HFFc6 (cell line): ENCODE measurements at regions not wholly inside any gene's neighbourhood (a gene's known extent, or its start where the extent isn't known, plus 50 kb on each side); places are given as distances from the start of the nearest gene placed in this dataset.

Experiments used
- DNase-seq: peaks from one replicate; pipeline ENCODE4 v3.0.0-alpha.2; 2018
- H3K27ac Mint-ChIP-seq: 2 replicates; pipeline ENCODE4 v1.8.0; 2020; ENCODE audit warnings: mild to moderate bottlenecking, mixed read lengths
- H3K27me3 Mint-ChIP-seq: 2 replicates; pipeline ENCODE4 v1.8.0; 2021; ENCODE audit warnings: mild to moderate bottlenecking, moderate library complexity, mixed read lengths; ENCODE audit not compliant: insufficient read depth
- H3K36me3 Mint-ChIP-seq: 2 replicates; pipeline ENCODE4 v1.8.0; 2021; ENCODE audit warnings: low read depth, mixed read lengths
- H3K4me1 Mint-ChIP-seq: 2 replicates; pipeline ENCODE4 v1.8.0; 2020; ENCODE audit warnings: low read depth, mixed read lengths
- H3K4me3 Mint-ChIP-seq: 2 replicates; pipeline ENCODE4 v1.8.0; 2020; ENCODE audit warnings: mild to moderate bottlenecking, moderate library complexity, mixed read lengths
- H3K9me3 Mint-ChIP-seq: 2 replicates; pipeline ENCODE4 v1.8.0; 2020; ENCODE audit warnings: mild to moderate bottlenecking, mixed read lengths
- TF ChIP-seq, protein P1 (sequence below): fragments of 200-600 bp; sonication (generic); IDR thresholded peaks from 2 replicates; pipeline ENCODE4 v1.5.0; 2021; ENCODE audit warnings: antibody characterized with exemption, mild to moderate bottlenecking

DNA sequence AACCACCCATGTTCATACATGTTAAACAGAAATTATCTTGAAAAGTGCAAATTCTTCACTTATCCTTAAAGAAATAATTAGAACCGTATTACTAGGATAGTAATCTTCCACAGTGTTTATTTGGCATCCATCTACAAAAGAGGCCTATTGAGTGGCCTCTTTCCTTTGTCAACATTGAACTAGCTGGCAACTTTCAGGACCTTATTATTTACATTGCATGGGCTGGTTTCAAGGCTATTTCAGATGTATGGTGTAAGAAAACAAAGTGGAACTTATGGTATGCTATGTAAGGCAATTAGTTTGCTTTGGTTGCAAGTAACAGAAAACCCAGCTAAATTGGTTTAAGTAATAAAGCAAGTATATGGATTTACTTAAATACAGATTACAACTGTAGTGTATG, 324.6 kb downstream of the RBM43 start:
- Mint-ChIP-seq H3K36me3 (no peaks in the 10 kb centered on the region), H3K27ac (no peak overlapping the region), H3K4me1 (peaks cover 23% of the 10 kb centered on the region), H3K4me3 (no peak overlapping the region), H3K27me3 (no peaks in the 10 kb centered on the region; the same call in 1 of the 2 replicates), H3K9me3 (no peaks in the 10 kb centered on the region)
- DNase-seq, result no peak
- TF ChIP-seq, protein P1, sequence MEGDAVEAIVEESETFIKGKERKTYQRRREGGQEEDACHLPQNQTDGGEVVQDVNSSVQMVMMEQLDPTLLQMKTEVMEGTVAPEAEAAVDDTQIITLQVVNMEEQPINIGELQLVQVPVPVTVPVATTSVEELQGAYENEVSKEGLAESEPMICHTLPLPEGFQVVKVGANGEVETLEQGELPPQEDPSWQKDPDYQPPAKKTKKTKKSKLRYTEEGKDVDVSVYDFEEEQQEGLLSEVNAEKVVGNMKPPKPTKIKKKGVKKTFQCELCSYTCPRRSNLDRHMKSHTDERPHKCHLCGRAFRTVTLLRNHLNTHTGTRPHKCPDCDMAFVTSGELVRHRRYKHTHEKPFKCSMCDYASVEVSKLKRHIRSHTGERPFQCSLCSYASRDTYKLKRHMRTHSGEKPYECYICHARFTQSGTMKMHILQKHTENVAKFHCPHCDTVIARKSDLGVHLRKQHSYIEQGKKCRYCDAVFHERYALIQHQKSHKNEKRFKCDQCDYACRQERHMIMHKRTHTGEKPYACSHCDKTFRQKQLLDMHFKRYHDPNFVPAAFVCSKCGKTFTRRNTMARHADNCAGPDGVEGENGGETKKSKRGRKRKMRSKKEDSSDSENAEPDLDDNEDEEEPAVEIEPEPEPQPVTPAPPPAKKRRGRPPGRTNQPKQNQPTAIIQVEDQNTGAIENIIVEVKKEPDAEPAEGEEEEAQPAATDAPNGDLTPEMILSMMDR, result no peak

DNA sequence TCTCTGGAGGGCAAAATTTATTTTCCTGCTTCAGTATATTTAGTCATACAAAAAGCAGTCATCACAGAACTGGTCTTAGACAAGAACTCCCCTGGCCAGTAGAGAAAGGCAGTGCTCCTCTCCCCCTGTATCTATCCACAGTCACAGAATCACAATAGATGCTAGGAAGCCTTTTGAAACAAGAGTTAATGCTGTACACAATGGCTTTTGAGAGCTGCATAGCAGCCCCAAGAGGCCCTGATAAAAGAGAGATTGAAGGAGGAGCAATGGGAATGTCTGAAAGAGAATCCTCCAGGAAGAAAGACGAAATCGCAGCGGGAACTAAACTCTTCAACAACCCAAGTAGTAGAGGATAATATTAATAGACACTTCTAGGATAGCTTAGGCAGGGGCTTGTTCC, 330.2 kb downstream of the RBM43 start:
- H3K27me3 Mint-ChIP-seq, result no peaks in the 10 kb centered on the region; the same call in 1 of the 2 replicates
- no peaks in the 10 kb centered on the region for H3K36me3 Mint-ChIP-seq
- no peaks in the 10 kb centered on the region for H3K4me1 Mint-ChIP-seq
- H3K4me3 Mint-ChIP-seq, result no peak overlapping the region
- H3K27ac Mint-ChIP-seq, result no peak overlapping the region
- no peak for DNase-seq
- TF ChIP-seq, protein P1, result no peak
- no peaks in the 10 kb centered on the region for H3K9me3 Mint-ChIP-seq

DNA sequence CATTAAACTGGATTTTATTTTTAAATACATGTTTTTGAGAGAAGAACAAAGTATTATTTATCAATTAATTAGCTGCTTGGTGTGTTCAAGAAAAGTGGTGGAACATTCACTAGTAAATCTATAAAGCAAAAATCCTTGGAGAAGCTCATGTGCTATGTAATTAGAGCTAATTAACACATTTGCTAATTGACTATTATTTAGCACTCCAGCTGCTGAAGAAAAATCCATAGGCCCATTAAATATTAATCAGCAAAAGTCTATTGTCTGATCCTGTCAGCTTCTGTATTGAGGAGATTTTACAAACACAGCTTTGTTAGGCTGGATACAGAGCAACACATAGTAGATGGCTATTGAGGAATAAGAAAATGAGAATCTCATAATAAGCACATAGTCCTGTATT, 336.1 kb downstream of the RBM43 start:
- Mint-ChIP-seq H3K27ac (no peak overlapping the region), H3K9me3 (no peaks in the 10 kb centered on the region; the same call in 1 of the 2 replicates), H3K4me3 (no peak overlapping the region), H3K27me3 (no peaks in the 10 kb centered on the region; the same call in none of the 2 replicates), H3K36me3 (peaks cover 6% of the 10 kb centered on the region; the same call in 1 of the 2 replicates), H3K4me1 (peaks cover 10% of the 10 kb centered on the region)
- TF ChIP-seq, protein P1, result no peak
- DNase-seq, result no peak

DNA sequence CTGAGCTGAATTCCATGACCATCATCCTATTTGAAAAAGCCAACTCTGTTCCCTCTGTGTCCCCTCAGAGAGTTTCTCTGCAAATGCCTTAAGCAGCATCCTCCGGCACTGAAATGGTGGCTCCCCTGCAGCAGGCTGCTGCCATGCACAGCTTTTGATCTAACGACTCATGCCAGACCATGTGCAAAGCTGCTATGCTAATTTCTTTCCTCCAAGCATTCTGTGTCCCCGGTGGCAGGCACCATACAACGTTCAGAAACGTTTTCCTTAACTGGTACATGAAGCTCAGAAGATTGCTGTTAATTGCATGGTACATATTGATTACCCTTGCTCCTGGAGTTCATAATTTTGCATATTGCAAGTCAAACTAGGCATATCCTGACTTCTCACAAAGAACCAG, 336.8 kb downstream of the RBM43 start:
- no peaks in the 10 kb centered on the region; the same call in none of the 2 replicates for H3K27me3 Mint-ChIP-seq
- TF ChIP-seq, protein P1, result no peak
- no peak overlapping the region for H3K4me3 Mint-ChIP-seq

DNA sequence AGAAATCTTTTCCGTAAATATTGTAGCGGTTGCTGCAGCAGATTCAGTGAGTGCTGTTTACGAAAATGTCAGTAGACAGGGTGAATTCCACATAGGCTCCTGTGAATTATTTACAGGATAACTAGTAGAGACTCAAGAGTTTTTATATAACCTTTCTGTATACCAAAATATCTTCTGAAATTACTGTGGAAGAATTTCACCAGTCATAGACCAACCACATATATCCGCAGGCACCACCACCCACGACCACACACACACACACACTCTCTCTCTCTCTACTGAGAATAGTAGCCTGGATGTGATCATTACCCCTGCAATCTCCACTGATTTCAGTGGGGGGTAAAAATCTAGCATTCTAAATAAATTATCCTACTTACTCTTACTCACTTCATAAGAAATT, 341.8 kb downstream of the RBM43 start:
- H3K27ac Mint-ChIP-seq, result no peak overlapping the region
- no peaks in the 10 kb centered on the region for H3K27me3 Mint-ChIP-seq
- peaks cover 34% of the 10 kb centered on the region for H3K4me1 Mint-ChIP-seq
- DNase-seq, result peak; percentile 16
- H3K9me3 Mint-ChIP-seq, result no peaks in the 10 kb centered on the region; the same call in 1 of the 2 replicates
- H3K36me3 Mint-ChIP-seq, result peaks cover 6% of the 10 kb centered on the region; the same call in 1 of the 2 replicates
- no peak overlapping the region for H3K4me3 Mint-ChIP-seq
- TF ChIP-seq, protein P1, result no peak

More for the DNA sequence above, 336.8 kb downstream of the RBM43 start:
- Mint-ChIP-seq H3K27ac (no peak overlapping the region), H3K9me3 (no peaks in the 10 kb centered on the region; the same call in 1 of the 2 replicates), H3K4me1 (peaks cover 17% of the 10 kb centered on the region), H3K36me3 (peaks cover 6% of the 10 kb centered on the region; the same call in 1 of the 2 replicates)
- DNase-seq, result no peak
